GM21390 (cell line): ENCODE measurements at regions not wholly inside any gene's neighbourhood (a gene's known extent, or its start where the extent isn't known, plus 50 kb on each side); places are given as distances from the start of the nearest gene placed in this dataset.
"Not testable (repeated sequence)": the region's sequence is repeated elsewhere in the genome, so short reads cannot be mapped to it uniquely, and the experiment has no call there.

ENCODE experiments used
- ATAC-seq: cut with Tn5 transposase; IDR thresholded peaks from one replicate; pipeline ENCODE4 v1.9.1; 2021; ENCODE audit not compliant: unreplicated experiment

GRCh38 chr4:27921231-27921630 lies 1060.6 kb downstream of the STIM2 start:
- no peak for ATAC-seq

DNA sequence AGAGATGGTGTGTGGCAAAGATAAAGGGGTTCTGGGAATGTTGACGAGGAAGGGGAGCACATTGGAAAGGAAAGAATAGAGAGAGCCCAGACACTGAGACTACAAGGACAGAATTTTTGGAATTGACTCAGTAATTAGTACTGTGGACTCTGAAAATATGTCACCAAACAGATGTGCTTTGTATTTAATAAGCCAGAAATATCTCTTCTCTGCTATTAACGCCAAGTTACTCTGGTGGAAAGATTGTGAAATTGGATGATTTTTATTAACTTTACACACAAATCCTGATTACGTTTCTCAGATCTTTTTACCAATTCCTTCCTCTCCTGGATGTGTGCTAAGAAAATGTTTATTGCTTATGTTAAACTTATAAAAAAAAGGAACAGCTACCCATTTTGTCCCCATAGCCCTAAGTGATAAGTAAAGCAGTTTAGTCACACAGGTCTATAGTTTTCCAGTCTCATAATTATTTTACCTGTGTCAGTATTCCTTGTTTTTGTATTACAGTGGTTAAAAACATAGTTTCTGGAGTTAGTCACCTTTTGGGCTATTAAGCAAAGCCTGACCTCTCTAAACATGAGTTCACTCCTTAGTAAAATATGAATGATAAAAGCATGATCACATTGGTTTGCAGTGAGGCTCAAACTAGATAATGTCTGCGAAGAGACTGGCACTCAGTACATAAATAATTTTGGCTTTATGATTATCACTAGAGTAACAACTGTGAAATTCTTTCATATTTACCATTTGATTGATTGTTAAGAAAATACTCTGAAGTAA lies 1068.3 kb downstream of the STIM2 start:
- ATAC-seq: no peak

- ATAC-seq: no peak
Observed at GRCh38 chr4:27930291-27930690, 1069.7 kb downstream of the STIM2 start.

- no peak for ATAC-seq
Observed at GRCh38 chr4:27930976-27931375, 1070.3 kb downstream of the STIM2 start.

- no peak for ATAC-seq
Observed at GRCh38 chr4:27931584-27931983, 1070.9 kb downstream of the STIM2 start.

- ATAC-seq: no peak
Observed at GRCh38 chr4:27934871-27935270, 1074.2 kb downstream of the STIM2 start.

GRCh38 chr4:27946799-27947198 lies 1086.2 kb downstream of the STIM2 start:
- ATAC-seq: no peak

DNA sequence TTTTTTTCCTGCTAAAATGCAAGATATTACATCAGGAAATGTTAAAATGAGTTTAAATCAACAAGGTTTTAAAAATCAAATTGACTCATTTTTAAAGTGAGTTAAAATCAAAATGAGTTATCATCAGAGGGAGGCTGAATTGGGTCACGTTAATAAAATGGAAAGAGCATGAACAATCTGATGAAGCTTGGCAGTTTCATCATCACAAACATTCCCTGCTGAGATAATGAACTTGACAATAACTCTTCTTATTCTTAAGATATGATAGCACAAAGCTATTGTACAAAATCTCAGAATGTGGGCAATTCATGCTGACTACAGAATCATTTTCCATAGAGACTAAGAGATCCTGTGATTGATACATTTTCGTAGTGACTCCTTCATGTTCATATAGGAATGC lies 1086.7 kb downstream of the STIM2 start:
- no peak for ATAC-seq

DNA sequence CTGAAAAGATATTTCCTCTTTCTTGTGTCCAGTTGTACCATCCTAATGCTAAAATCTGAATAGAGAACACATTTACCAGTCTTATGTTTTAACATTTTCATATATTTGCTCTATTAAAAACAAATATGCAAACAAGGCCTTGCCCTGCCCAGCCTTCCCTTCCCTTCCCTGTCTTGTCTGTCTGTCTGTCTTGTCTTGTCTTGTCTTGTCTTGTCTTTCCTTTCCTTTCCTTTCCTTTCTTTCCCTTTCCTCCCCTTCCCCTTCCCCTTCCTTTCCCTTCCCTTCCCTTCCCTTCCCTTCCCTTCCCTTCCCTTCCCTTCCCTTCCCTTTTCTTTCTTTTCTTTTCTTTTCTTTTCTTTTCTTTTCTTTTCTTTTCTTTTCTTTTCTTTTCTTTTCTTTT lies 1103.5 kb downstream of the STIM2 start:
- no peak for ATAC-seq

DNA sequence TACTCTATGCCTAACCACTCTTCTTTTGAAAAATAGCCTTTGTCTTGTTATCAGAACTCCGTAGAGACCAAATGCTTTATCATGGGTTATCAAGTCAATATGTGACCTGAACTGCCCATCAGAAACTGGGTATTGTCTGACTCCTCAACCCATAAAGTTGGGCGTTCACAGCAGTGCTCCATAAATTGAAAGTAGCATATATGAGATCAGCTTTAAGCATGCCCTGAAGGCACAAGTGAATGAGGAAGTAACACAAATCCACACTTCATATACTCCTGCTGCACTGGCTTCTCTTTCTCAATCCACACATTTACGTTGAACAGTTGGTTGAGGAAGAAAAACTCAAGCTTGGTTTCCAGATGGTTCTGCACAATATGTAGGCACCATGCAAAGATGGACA lies 1106.0 kb downstream of the STIM2 start:
- ATAC-seq: no peak

- no peak for ATAC-seq
Observed at GRCh38 chr4:27973056-27973455, 1112.4 kb downstream of the STIM2 start.

- ATAC-seq: no peak
Observed at GRCh38 chr4:27973700-27974099, 1113.1 kb downstream of the STIM2 start.

GRCh38 chr4:27974339-27974738 lies 1113.7 kb downstream of the STIM2 start:
- no peak for ATAC-seq

- not testable (repeated sequence) for ATAC-seq
Observed at GRCh38 chr4:27974881-27975280, 1114.2 kb downstream of the STIM2 start.

DNA sequence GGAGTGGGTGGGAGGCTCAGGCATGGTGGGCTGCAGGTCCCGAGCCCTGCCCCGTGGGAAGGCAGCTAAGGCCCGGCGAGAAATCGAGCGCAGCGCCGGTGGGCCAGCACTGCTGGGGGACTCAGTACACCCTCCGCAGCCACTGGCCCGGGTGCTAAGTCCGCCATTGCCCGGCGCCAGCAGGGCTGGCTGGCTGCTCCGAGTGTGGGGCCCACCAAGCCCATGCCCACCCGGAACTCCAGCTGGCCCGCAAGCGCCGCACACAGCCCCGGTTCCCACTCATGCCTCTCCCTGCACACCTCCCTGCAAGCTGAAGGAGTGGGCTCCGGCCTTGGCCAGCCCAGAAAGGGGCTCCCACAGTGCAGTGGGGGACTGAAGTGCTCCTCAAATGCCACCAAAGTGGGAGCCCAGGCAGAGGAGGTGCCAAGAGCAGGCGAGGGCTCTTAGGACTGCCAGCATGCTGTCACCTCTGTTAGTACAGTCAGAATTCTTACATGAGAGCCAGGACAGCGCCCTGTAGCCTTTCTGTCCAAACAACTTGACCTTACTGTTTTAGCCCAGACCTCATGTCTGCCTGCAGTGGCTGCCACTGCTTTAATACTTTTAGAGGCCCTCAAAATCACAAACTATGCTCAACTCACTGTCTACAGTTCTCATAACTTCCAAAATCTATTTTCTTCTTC lies 1117.9 kb downstream of the STIM2 start:
- not testable (repeated sequence) for ATAC-seq

DNA sequence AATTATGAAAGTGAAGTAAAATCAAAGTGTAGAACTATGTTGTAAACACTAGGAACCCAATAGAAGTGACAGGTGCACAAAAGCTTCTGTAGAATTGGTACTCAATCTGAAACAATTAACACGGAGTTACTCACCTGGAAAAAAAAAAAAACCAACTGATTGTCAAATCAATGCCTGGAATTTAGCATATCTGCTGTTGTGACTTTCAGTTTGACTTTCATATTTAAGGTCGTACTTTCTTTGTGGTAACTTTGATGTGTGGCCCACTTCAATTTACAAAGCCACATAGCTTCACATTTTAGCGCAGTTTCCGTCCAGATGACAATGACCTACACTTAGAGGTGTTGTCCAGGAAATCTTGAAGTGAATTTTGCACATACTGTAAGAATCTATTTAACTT lies 1124.9 kb downstream of the STIM2 start:
- no peak for ATAC-seq

GRCh38 chr4:27986476-27986875 lies 1125.8 kb downstream of the STIM2 start:
- ATAC-seq: no peak

DNA sequence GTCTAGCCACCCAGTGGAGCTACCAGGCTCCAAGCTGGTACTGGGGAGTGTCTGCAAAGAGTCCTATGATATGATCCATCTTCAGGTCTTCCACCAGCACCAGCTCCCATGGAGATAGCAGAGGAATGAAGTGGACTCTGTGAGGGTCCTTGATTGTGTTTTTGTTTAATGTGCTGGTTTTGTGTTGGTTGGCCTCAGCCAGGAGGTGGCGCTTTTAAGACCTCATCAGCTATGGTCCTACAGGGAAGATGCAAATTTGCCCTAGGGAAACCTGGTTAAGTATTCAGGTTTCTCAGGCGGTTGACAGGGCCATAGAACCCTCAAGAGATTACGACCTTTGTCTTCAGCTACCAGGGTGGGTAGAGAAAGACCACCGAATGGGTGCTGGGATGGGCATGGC lies 1141.1 kb downstream of the STIM2 start:
- no peak for ATAC-seq

- no peak for ATAC-seq
Observed at GRCh38 chr4:28004520-28004919, 1143.9 kb downstream of the STIM2 start.

DNA sequence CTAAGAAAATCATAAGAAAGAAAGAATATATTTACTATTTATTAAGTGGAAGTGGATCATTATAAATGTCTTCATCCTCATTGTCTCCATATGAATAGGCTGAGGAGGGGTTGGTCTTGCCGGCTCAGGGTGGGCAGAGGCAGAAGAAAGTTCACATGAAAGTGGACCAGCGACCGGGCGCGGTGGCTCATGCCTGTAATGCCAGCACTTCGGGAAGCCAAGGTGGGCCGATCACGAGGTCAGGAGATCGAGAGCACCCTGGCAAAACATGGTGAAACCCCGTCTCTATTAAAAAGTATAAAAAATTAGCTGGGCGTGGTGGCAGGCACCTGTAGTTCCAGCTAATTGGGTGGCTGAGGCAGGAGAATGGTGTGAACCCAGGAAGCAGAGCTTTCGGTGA lies 1145.4 kb downstream of the STIM2 start:
- ATAC-seq: no peak

DNA sequence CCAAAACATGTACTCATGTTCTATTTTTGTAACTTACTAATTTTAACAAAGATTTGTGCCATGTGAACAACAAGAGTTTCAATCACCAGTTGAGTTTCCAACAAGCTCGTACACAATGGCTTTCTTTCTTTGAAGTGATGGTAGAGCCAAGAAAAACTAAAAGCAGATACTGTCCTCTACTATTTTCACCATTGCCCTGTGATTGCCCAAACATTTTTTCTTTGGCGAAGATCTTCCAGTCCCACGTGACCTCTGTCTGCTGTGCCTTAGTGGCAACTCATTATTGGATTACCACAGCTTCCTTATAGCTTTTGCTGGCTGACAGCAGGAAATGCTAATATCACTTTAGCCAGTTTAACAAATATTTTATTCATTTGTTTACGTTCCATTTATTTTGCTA lies 1147.1 kb downstream of the STIM2 start:
- ATAC-seq: no peak

DNA sequence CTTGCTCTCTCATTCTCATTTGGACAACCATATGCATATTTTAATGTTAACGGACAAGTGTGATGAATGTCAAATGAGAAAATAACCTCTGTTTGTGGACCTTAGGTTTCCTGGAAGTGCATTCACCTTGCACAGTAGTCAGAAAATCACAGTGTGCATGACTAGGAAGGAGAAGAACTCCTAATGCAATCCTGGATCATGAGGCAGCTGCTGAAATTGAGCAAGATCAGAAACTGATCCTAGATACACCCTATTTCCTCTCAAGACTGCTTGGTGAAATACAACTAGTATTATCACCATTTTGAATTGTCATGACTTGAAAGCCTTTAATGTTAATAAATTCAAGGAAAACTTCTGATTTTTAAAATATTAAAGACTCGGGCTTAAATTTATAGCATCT lies 1148.9 kb downstream of the STIM2 start:
- ATAC-seq: no peak
